Endothelial cell of umbilical vein (primary cell): ENCODE measurements at regions not wholly inside any gene's neighbourhood (a gene's known extent, or its start where the extent isn't known, plus 50 kb on each side); places are given as distances from the start of the nearest gene placed in this dataset.

ENCODE experiments used
- BruUV-seq: library from RNA; stranded (reverse); fragments of 400-500 nt; replicated peaks from 2 replicates; lab custom pipeline; 2021; lab: Mats Ljungman, UMichigan
- CTCF ChIA-PET: fragments of 300-600, 350-600 bp; sonication (Branson Sonifier 250); formaldehyde crosslinking; loops from one replicate; lab custom pipeline; 2021; ENCODE audit warnings: antibody characterized with exemption, inconsistent platforms; lab: Charles Lee
- POLR2A ChIA-PET: fragments of 300-600, 350-600 bp; sonication (Branson Sonifier 250); formaldehyde crosslinking; loops from one replicate; lab custom pipeline; 2021; ENCODE audit warnings: antibody characterized with exemption, inconsistent platforms; lab: Charles Lee
- DNase-seq: peaks from one replicate; pipeline ENCODE4 v3.0.0-alpha.2; 2011; ENCODE audit warnings: low read depth, low spot score
- FAIRE-seq: peaks from 2 replicates; lab custom pipeline; 2011; peaks lifted over from hg19 to GRCh38; lab: Jason Lieb, UNC
- H2AFZ ChIP-seq: 2 replicates; pipeline ENCODE4 v1.6.0; 2012; ENCODE audit warnings: low read depth, low read length, control low read depth, inconsistent platforms
- H3K27ac ChIP-seq: 2 replicates; pipeline ENCODE4 v1.5.1; 2011; ENCODE audit warnings: low read depth, mild to moderate bottlenecking, control low read depth, low read length, moderate library complexity; ENCODE audit not compliant: insufficient read depth
- H3K27me3 ChIP-seq, 2 experiments: 2 replicates each; pipeline versions ENCODE4 v1.6.0 to v1.6.1; 2011; ENCODE audit warnings: low read length in 2 of 2, mixed read lengths in 1 of 2; ENCODE audit not compliant: control insufficient read depth in 2 of 2, insufficient read depth in 2 of 2
- H3K36me3 ChIP-seq, 2 experiments: 2 replicates in 1 of 2; 3 replicates in 1 of 2; pipeline ENCODE4 v1.5.1; 2011; ENCODE audit warnings: low read length in 2 of 2, mild to moderate bottlenecking in 1 of 2, moderate library complexity in 1 of 2; ENCODE audit not compliant: control insufficient read depth in 2 of 2, insufficient read depth in 2 of 2; ENCODE audit errors: extremely low read depth in 1 of 2
- H3K4me1 ChIP-seq: 3 replicates; pipeline ENCODE4 v1.5.1; 2011; ENCODE audit warnings: mild to moderate bottlenecking, low read length; ENCODE audit not compliant: control insufficient read depth, insufficient read depth; ENCODE audit errors: extremely low read depth
- H3K4me2 ChIP-seq: 2 replicates; pipeline ENCODE4 v1.6.1; 2011; ENCODE audit warnings: low read length, control low read depth, mixed read lengths; ENCODE audit not compliant: insufficient read depth
- H3K4me3 ChIP-seq, 3 experiments: fragments of 200-600 bp in 1 of 3; sonication (generic), shearing (Covaris generic) in 1 of 3; replicated peaks in 1 of 3; 2 replicates each; pipeline ENCODE4 v1.5.1; 2011 to 2016; ENCODE audit warnings: control low read depth in 3 of 3, low read length in 3 of 3, mild to moderate bottlenecking in 2 of 3, inconsistent platforms in 1 of 3, low read depth in 1 of 3, moderate library complexity in 1 of 3; ENCODE audit not compliant: insufficient read depth in 1 of 3
- H3K79me2 ChIP-seq: 2 replicates; pipeline ENCODE4 v1.6.0; 2012; ENCODE audit warnings: low read length, inconsistent platforms; ENCODE audit not compliant: control insufficient read depth, insufficient read depth
- H3K9ac ChIP-seq: replicated peaks from 2 replicates; pipeline ENCODE3; 2011; ENCODE audit warnings: low read length, control low read depth; ENCODE audit not compliant: insufficient read depth; ENCODE audit errors: extremely low read depth
- H3K9me1 ChIP-seq: replicated peaks from 3 replicates; pipeline ENCODE4 v1.6.0; 2011; ENCODE audit warnings: mild to moderate bottlenecking, low read length; ENCODE audit not compliant: control insufficient read depth, insufficient read depth; ENCODE audit errors: extremely low read depth
- H3K9me3 ChIP-seq: replicated peaks from 2 replicates; pipeline ENCODE4 v1.5.1; 2012; ENCODE audit warnings: low read length, inconsistent platforms; ENCODE audit not compliant: control insufficient read depth, insufficient read depth
- H4K20me1 ChIP-seq: replicated peaks from 2 replicates; pipeline ENCODE3; 2011; ENCODE audit warnings: mild to moderate bottlenecking, low read length; ENCODE audit not compliant: control insufficient read depth, insufficient read depth; ENCODE audit errors: extremely low read depth
- EZH2 ChIP-seq: IDR thresholded peaks from 2 replicates; pipeline ENCODE4 v1.6.1; 2012; ENCODE audit warnings: borderline replicate concordance, low read depth, mild to moderate bottlenecking, moderate library complexity, low read length, inconsistent platforms; ENCODE audit not compliant: severe bottlenecking
- FOS ChIP-seq: IDR thresholded peaks from 2 replicates; pipeline ENCODE4 v1.6.1; 2011; ENCODE audit warnings: mild to moderate bottlenecking, low read length, moderate library complexity, borderline replicate concordance; ENCODE audit not compliant: insufficient read depth
- GATA2 ChIP-seq: IDR thresholded peaks from 2 replicates; pipeline ENCODE4 v1.7.0; 2011; ENCODE audit warnings: low read depth, mild to moderate bottlenecking, moderate library complexity, mixed read lengths, low read length; ENCODE audit not compliant: insufficient read length, insufficient read depth
- JUN ChIP-seq: IDR thresholded peaks from 2 replicates; pipeline ENCODE4 v1.6.1; 2011; ENCODE audit warnings: borderline replicate concordance, low read depth; ENCODE audit not compliant: insufficient read length, insufficient read depth
- MAX ChIP-seq: IDR thresholded peaks from 2 replicates; pipeline ENCODE4 v1.6.1; 2011; ENCODE audit not compliant: insufficient read depth, insufficient read length
- MYC ChIP-seq: IDR thresholded peaks from one replicate; pipeline ENCODE4 v1.6.1; 2011; ENCODE audit warnings: mild to moderate bottlenecking, low read depth, low read length
- POLR2A ChIP-seq: IDR thresholded peaks from 2 replicates; pipeline ENCODE4 v1.6.1; 2012; ENCODE audit warnings: low read depth, mild to moderate bottlenecking, control low read depth, low read length
- POLR2AphosphoS5 ChIP-seq: IDR thresholded peaks from 2 replicates; pipeline ENCODE4 v1.6.1; 2012; ENCODE audit warnings: low read depth, mild to moderate bottlenecking, control low read depth, low read length, moderate library complexity; ENCODE audit not compliant: insufficient read depth
- dilution Hi-C: fragments of 300-500 bp; cut with MboI; formaldehyde crosslinking; loops from one replicate; pipeline ENCODE4 v1.15.0; 2019; ENCODE audit warnings: low sequenced_read_pairs; ENCODE audit not compliant: extremely low pct_ligation_motif_present
- intact Hi-C: fragments of 100-400 bp; cut with micrococcal nuclease; formaldehyde crosslinking; loops from one replicate; pipeline ENCODE4 v1.10.0; 2022
- TF ChIP-seq, protein P1 (sequence below), 2 donors: IDR thresholded peaks; 1 replicate in 1 of 2; 2 replicates in 1 of 2; pipeline ENCODE4 v1.5.1; 2011; ENCODE audit warnings: low read length in 2 of 2, mild to moderate bottlenecking in 2 of 2, moderate library complexity in 2 of 2, control low read depth in 1 of 2, inconsistent platforms in 1 of 2, low read depth in 1 of 2; ENCODE audit not compliant: insufficient read depth in 1 of 2; ENCODE audit errors: extremely low read depth in 1 of 2

DNA sequence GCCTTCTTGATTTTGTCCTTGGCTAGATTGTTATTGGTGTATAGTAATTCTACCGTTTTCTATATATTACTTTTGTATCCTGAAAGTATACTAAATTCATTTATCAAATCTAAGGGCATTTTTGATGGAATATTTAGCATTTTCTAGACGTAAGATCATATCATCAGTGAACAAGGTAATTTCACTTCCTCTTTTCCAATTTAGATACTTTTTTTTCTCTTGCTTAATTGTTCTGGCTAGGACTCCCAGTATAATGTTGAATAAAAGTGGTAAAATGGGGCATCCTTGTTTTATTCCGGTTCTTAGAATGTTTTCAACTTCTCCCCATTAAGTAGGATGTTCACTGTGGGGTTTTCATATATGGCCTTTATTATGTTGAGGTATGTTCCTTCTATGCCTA is 260.7 kb downstream of the POLR1F start:
- Histone ChIP-seq H3K27me3 (no peaks in the 10 kb centered on the region), H3K9me3 (no peaks in the 10 kb centered on the region), H4K20me1 (no peaks in the 10 kb centered on the region), H3K36me3 (no peaks in the 10 kb centered on the region), H3K4me1 (no peaks in the 10 kb centered on the region), H3K79me2 (no peaks in the 10 kb centered on the region), H3K9me1 (no peaks in the 10 kb centered on the region), H3K4me3 (no peak overlapping the region), H3K27ac (no peak overlapping the region), H3K4me2 (no peak overlapping the region), H2AFZ (no peak overlapping the region), H3K9ac (no peak overlapping the region)
- ChIA-PET POLR2A (no interaction called here), CTCF (no interaction called here)
- no peak for FAIRE-seq
- intact Hi-C loops, result no loop called here
- TF ChIP-seq MAX (no peak), EZH2 (no peak), POLR2A (no peak), FOS (no peak), GATA2 (no peak), POLR2AphosphoS5 (no peak), MYC (no peak), JUN (no peak)
- TF ChIP-seq, protein P1, sequence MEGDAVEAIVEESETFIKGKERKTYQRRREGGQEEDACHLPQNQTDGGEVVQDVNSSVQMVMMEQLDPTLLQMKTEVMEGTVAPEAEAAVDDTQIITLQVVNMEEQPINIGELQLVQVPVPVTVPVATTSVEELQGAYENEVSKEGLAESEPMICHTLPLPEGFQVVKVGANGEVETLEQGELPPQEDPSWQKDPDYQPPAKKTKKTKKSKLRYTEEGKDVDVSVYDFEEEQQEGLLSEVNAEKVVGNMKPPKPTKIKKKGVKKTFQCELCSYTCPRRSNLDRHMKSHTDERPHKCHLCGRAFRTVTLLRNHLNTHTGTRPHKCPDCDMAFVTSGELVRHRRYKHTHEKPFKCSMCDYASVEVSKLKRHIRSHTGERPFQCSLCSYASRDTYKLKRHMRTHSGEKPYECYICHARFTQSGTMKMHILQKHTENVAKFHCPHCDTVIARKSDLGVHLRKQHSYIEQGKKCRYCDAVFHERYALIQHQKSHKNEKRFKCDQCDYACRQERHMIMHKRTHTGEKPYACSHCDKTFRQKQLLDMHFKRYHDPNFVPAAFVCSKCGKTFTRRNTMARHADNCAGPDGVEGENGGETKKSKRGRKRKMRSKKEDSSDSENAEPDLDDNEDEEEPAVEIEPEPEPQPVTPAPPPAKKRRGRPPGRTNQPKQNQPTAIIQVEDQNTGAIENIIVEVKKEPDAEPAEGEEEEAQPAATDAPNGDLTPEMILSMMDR (IDR thresholded peaks at IDR 0.05; ENCODE audit: extremely low read depth in 1 of 2, insufficient read depth in 1 of 2, low read depth in 1 of 2, low read length in 2 of 2), result no peak
- dilution Hi-C loops, result no loop called here
- DNase-seq, result no peak
- no TSS peak for BruUV-seq
